H1 (cell line): ENCODE measurements at regions not wholly inside any gene's neighbourhood (a gene's known extent, or its start where the extent isn't known, plus 50 kb on each side); places are given as distances from the start of the nearest gene placed in this dataset.
A peak's percentile ranks its signal among the peaks of the same experiment; 100 is the strongest.
"Not testable (repeated sequence)": the region's sequence is repeated elsewhere in the genome, so short reads cannot be mapped to it uniquely, and the experiment has no call there.

Experiments
- CTCF ChIA-PET: fragments of 300-600 bp; sonication (Branson Sonifier 250); formaldehyde crosslinking; loops from one replicate; lab custom pipeline; 2021; ENCODE audit not compliant: partially characterized antibody; lab: Charles Lee
- POLR2A ChIA-PET: fragments of 300-600 bp; sonication (Branson Sonifier 250); formaldehyde crosslinking; loops from one replicate; lab custom pipeline; 2021; ENCODE audit warnings: inconsistent platforms; ENCODE audit not compliant: partially characterized antibody; lab: Charles Lee
- DNase-seq, 2 experiments: peaks; one replicate each; pipeline versions ENCODE4 v3.0.0 to v3.0.0-alpha.2; 2010 to 2022; ENCODE audit warnings: low spot score in 2 of 2, low read depth in 1 of 2, mixed read lengths in 1 of 2
- FAIRE-seq: peaks from 2 replicates; lab custom pipeline; 2011; peaks lifted over from hg19 to GRCh38; lab: Jason Lieb, UNC
- H2AFZ ChIP-seq: 2 replicates; pipeline ENCODE4 v1.8.1; 2012; ENCODE audit warnings: low read length, inconsistent platforms
- H2AK5ac ChIP-seq: 2 replicates; pipeline ENCODE4 v1.6.1; 2013; ENCODE audit warnings: low read depth, low read length
- H2BK120ac ChIP-seq: replicated peaks from 2 replicates; pipeline ENCODE3; 2013; ENCODE audit warnings: low read depth, low read length, inconsistent platforms
- H2BK12ac ChIP-seq: 2 replicates; pipeline ENCODE4 v1.6.1; 2013; ENCODE audit warnings: low read depth, low read length
- H2BK15ac ChIP-seq: 2 replicates; pipeline ENCODE4 v1.6.1; 2013; ENCODE audit warnings: low read length
- H2BK20ac ChIP-seq: 2 replicates; pipeline ENCODE4 v1.6.1; 2013; ENCODE audit warnings: low read length
- H2BK5ac ChIP-seq: 2 replicates; pipeline ENCODE4 v1.6.1; 2013; ENCODE audit warnings: low read depth, low read length
- H3K14ac ChIP-seq: 2 replicates; pipeline ENCODE4 v1.6.1; 2013; ENCODE audit warnings: inconsistent platforms; ENCODE audit not compliant: insufficient read length
- H3K18ac ChIP-seq: 2 replicates; pipeline ENCODE4 v1.6.1; 2013; ENCODE audit warnings: low read length; ENCODE audit errors: extremely low read depth
- H3K23ac ChIP-seq: 2 replicates; pipeline ENCODE4 v1.6.1; 2013; ENCODE audit warnings: inconsistent platforms; ENCODE audit not compliant: insufficient read length
- H3K23me2 ChIP-seq: 2 replicates; pipeline ENCODE4 v1.6.1; 2013; ENCODE audit warnings: low read depth, low read length
- H3K27ac ChIP-seq: 2 replicates; pipeline ENCODE4 v1.6.1; 2011; ENCODE audit warnings: low read depth, low read length, inconsistent platforms
- H3K27me3 ChIP-seq, 4 experiments: replicated peaks in 1 of 4; 1 replicate in 1 of 4; 2 replicates in 3 of 4; pipeline versions ENCODE4 v1.6.1 to v1.8.1; 2011 to 2013; ENCODE audit warnings: low read length in 3 of 4, mild to moderate bottlenecking in 3 of 4, inconsistent platforms in 2 of 4, mixed read lengths in 2 of 4, moderate library complexity in 1 of 4; ENCODE audit not compliant: control insufficient read depth in 3 of 4, insufficient read depth in 3 of 4; ENCODE audit errors: extremely low read depth in 1 of 4
- H3K36me3 ChIP-seq, 4 experiments: 2 replicates each; pipeline versions ENCODE4 v1.6.1 to v1.8.1; 2011 to 2013; ENCODE audit warnings: mild to moderate bottlenecking in 4 of 4, low read length in 3 of 4, moderate library complexity in 2 of 4, control low read depth in 1 of 4, inconsistent platforms in 1 of 4; ENCODE audit not compliant: insufficient read depth in 4 of 4, control insufficient read depth in 2 of 4
- H3K4ac ChIP-seq: replicated peaks from 2 replicates; pipeline ENCODE3; 2013; ENCODE audit warnings: low read length, low read depth, mixed read lengths, inconsistent platforms; ENCODE audit not compliant: insufficient read length
- H3K4me1 ChIP-seq, 4 experiments: replicated peaks in 1 of 4; 1 replicate in 1 of 4; 2 replicates in 3 of 4; pipeline versions ENCODE4 v1.6.1 to v1.8.1; 2011 to 2013; ENCODE audit warnings: low read length in 3 of 4, inconsistent platforms in 2 of 4, mixed read lengths in 1 of 4; ENCODE audit not compliant: insufficient read depth in 4 of 4, control insufficient read depth in 3 of 4
- H3K4me2 ChIP-seq, 2 experiments: 2 replicates each; pipeline versions ENCODE4 v1.6.1 to v1.8.1; 2011 to 2013; ENCODE audit warnings: low read depth in 2 of 2, low read length in 2 of 2, control low read depth in 1 of 2, inconsistent platforms in 1 of 2, mild to moderate bottlenecking in 1 of 2; ENCODE audit not compliant: insufficient read depth in 1 of 2
- H3K4me3 ChIP-seq, 4 experiments: fragments of 200-600, 300-600 bp in 1 of 4; sonication (generic), shearing (Covaris generic), sonication (Bioruptor Twin) in 1 of 4; 2 replicates each; pipeline versions ENCODE4 v1.5.1 to v1.8.1; 2011 to 2016; ENCODE audit warnings: low read length in 4 of 4, low read depth in 3 of 4, control low read depth in 2 of 4, inconsistent platforms in 2 of 4, mild to moderate bottlenecking in 2 of 4, mixed read lengths in 1 of 4, moderate library complexity in 1 of 4; ENCODE audit not compliant: insufficient read depth in 2 of 4; ENCODE audit errors: extremely low read depth in 1 of 4
- H3K56ac ChIP-seq: replicated peaks from 2 replicates; pipeline ENCODE3; 2013; ENCODE audit warnings: low read depth, mild to moderate bottlenecking, mixed read lengths, low read length, inconsistent platforms; ENCODE audit not compliant: insufficient read length
- H3K79me1 ChIP-seq: 2 replicates; pipeline ENCODE4 v1.6.1; 2013; ENCODE audit warnings: low read depth, low read length, control low read depth
- H3K79me2 ChIP-seq, 2 experiments: 2 replicates each; pipeline versions ENCODE4 v1.6.1 to v1.8.1; 2012 to 2013; ENCODE audit warnings: low read length in 2 of 2, mild to moderate bottlenecking in 2 of 2, inconsistent platforms in 1 of 2; ENCODE audit not compliant: insufficient read depth in 2 of 2, control insufficient read depth in 1 of 2
- H3K9ac ChIP-seq, 4 experiments: replicated peaks in 1 of 4; 1 replicate in 1 of 4; 2 replicates in 3 of 4; pipeline versions ENCODE4 v1.6.1 to v1.8.1; 2011 to 2013; ENCODE audit warnings: low read depth in 3 of 4, low read length in 3 of 4, control low read depth in 2 of 4, mild to moderate bottlenecking in 2 of 4, moderate library complexity in 2 of 4, inconsistent platforms in 1 of 4; ENCODE audit errors: extremely low read depth in 1 of 4
- H3K9me3 ChIP-seq, 2 experiments: 2 replicates each; pipeline versions ENCODE4 v1.6.1 to v1.8.1; 2012 to 2013; ENCODE audit warnings: mild to moderate bottlenecking in 2 of 2, moderate library complexity in 2 of 2, control low read depth in 1 of 2, inconsistent platforms in 1 of 2, low read depth in 1 of 2, low read length in 1 of 2, mixed read lengths in 1 of 2; ENCODE audit not compliant: insufficient read depth in 2 of 2
- H4K20me1 ChIP-seq, 2 experiments: replicated peaks in 1 of 2; 2 replicates each; pipeline versions ENCODE3 to v1.8.1; 2011 to 2013; ENCODE audit warnings: inconsistent platforms in 2 of 2, low read length in 2 of 2, mild to moderate bottlenecking in 1 of 2; ENCODE audit not compliant: insufficient read depth in 2 of 2, control insufficient read depth in 1 of 2
- H4K5ac ChIP-seq: 2 replicates; pipeline ENCODE4 v1.6.1; 2013; ENCODE audit warnings: low read length, low read depth, mixed read lengths, inconsistent platforms; ENCODE audit not compliant: insufficient read length
- H4K8ac ChIP-seq: 2 replicates; pipeline ENCODE4 v1.8.0; 2013; ENCODE audit warnings: mild to moderate bottlenecking, moderate library complexity, low read length, inconsistent platforms; ENCODE audit not compliant: insufficient read depth; ENCODE audit errors: extremely low read depth
- H4K91ac ChIP-seq: replicated peaks from 2 replicates; pipeline ENCODE3; 2013; ENCODE audit warnings: low read length, mixed read lengths, inconsistent platforms; ENCODE audit not compliant: insufficient read length
- MAFK ChIP-seq: IDR thresholded peaks from 2 replicates; pipeline ENCODE4 v1.6.1; 2012; ENCODE audit warnings: low read depth, mild to moderate bottlenecking, improper control_type of control experiment, low read length
- POLR2A ChIP-seq, 2 experiments: IDR thresholded peaks; 1 replicate in 1 of 2; 2 replicates in 1 of 2; pipeline ENCODE4 v1.6.1; 2011; ENCODE audit warnings: low read depth in 2 of 2, low read length in 2 of 2, mild to moderate bottlenecking in 2 of 2; ENCODE audit errors: control extremely low read depth in 1 of 2
- WGBS, 2 experiments: shearing (Covaris generic) in 1 of 2; methylation state at CpG; one replicate each; pipeline versions ENCODE4 v1.1.6 to v1.1.7; 2013 to 2015; ENCODE audit warnings: low lambda C conversion rate in 2 of 2, mixed read lengths in 2 of 2, inconsistent platforms in 1 of 2, low coverage in 1 of 2, missing lambda C conversion rate in 1 of 2; ENCODE audit not compliant: insufficient replicate concordance in 2 of 2, insufficient coverage in 1 of 2, insufficient read length in 1 of 2; ENCODE audit errors: extremely low coverage in 1 of 2, missing lambda C conversion rate in 1 of 2; 5-methylcytosine and 5-hydroxymethylcytosine counted together

DNA sequence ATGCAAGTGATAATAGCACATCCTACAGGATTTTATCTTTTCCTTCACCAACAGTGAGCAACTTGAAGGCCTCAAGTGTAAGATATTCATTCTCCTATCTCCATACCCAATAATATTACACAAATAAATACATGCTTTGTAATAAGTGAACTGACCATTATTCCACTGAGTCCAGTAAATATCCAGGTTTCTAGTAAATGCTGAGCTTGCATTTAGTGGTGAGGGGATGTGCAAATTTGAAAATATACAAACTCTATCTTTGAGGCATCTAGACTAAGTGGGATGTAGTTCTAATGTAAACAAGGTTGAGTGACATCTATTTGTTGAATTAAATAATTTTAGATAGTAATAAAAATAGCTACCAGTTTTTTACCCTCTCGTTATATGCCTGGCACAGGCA, 587.6 kb upstream of the IL12A start:
- POLR2A ChIA-PET: no interaction called here
- no peak overlapping the region for H2AFZ ChIP-seq
- no peak overlapping the region for H4K5ac ChIP-seq
- no peak overlapping the region for H3K23ac ChIP-seq
- DNase-seq: no peak
- CTCF ChIA-PET: interaction anchor here (1.4 kb wide), 1 partner anchor 75 kb away, joined by 3 read pairs; no protein-coding TSS in a partner anchor
- H2BK15ac ChIP-seq: no peak overlapping the region
- WGBS, 2 experiments: 90% methylated on average over 1 of the region's 1 CpG; no CpG with 5 or more reads in 1 of the 2 experiments
- no peak overlapping the region for H3K18ac ChIP-seq
- no peak overlapping the region for H2BK12ac ChIP-seq
- H3K79me1 ChIP-seq: no peaks in the 10 kb centered on the region
- no peak overlapping the region for H4K91ac ChIP-seq
- no peak overlapping the region for H3K4ac ChIP-seq
- H3K27me3 ChIP-seq: no peaks in the 10 kb centered on the region
- H2BK20ac ChIP-seq: no peak overlapping the region
- H3K56ac ChIP-seq: no peak overlapping the region
- H3K14ac ChIP-seq: no peak overlapping the region
- no peak overlapping the region for H3K4me3 ChIP-seq
- H3K9ac ChIP-seq: no peak overlapping the region
- no peaks in the 10 kb centered on the region for H4K20me1 ChIP-seq
- H2AK5ac ChIP-seq: no peak overlapping the region
- peaks cover 8 to 10% of the 10 kb centered on the region in 2 experiments; a peak in 3 of 4 replicates for H3K9me3 ChIP-seq
- no peaks in the 10 kb centered on the region for H3K4me1 ChIP-seq
- peak; percentile 82; the same call in 1 of the 2 replicates for TF ChIP-seq MAFK
- TF ChIP-seq POLR2A (IDR thresholded peaks at IDR 0.05; ENCODE audit: control extremely low read depth in 1 of 2, low read depth in 2 of 2, low read length in 2 of 2): no peak
- no peak overlapping the region for H3K27ac ChIP-seq
- H2BK5ac ChIP-seq: no peak overlapping the region
- no peak for FAIRE-seq
- H3K4me2 ChIP-seq: no peak overlapping the region
- H4K8ac ChIP-seq: no peak overlapping the region
- H3K36me3 ChIP-seq: no peaks in the 10 kb centered on the region
- no peaks in the 10 kb centered on the region for H3K23me2 ChIP-seq
- no peak overlapping the region for H2BK120ac ChIP-seq
- H3K79me2 ChIP-seq: no peaks in the 10 kb centered on the region

DNA sequence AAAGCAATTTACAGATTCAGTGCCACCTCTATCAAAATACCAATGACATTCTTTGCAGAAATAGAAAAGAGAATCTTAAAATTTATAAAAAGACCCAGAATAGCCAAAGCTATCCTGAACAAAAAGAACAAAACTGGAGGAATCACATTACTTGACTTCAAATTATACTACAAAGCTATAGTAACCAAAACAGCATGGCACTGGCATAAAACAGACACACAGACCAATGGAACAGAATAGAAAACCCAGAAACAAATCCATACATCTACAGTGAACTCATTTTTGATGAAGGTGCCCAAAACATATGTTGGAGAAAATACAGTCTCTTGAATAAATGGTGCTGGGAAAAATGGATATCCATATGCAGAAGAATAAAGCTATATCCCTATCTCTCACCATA, 578.9 kb upstream of the IL12A start:
- H4K20me1 ChIP-seq, H3K9ac ChIP-seq, H2BK12ac ChIP-seq, FAIRE-seq, H3K56ac ChIP-seq, H3K36me3 ChIP-seq, H2BK15ac ChIP-seq, H3K4me3 ChIP-seq, H2BK5ac ChIP-seq, H4K5ac ChIP-seq, POLR2A ChIA-PET, H3K79me1 ChIP-seq, H3K4ac ChIP-seq, H4K8ac ChIP-seq, H3K27ac ChIP-seq, H3K79me2 ChIP-seq, H2BK20ac ChIP-seq, H3K23me2 ChIP-seq, H4K91ac ChIP-seq, H2AFZ ChIP-seq, H3K27me3 ChIP-seq, H2AK5ac ChIP-seq, H3K4me2 ChIP-seq, H3K14ac ChIP-seq, DNase-seq, H3K18ac ChIP-seq, H2BK120ac ChIP-seq, H3K4me1 ChIP-seq, H3K23ac ChIP-seq: not testable (repeated sequence)
- CTCF ChIA-PET: interaction anchor here (1.0 kb wide), 1 partner anchor 88 kb away, joined by 4 read pairs; no protein-coding TSS in a partner anchor
- H3K9me3 ChIP-seq: peaks cover 6 to 11% of the 10 kb centered on the region in 2 experiments; a peak in 3 of 4 replicates
